H9 (cell line): ENCODE measurements at regions not wholly inside any gene's neighbourhood (a gene's known extent, or its start where the extent isn't known, plus 50 kb on each side); places are given as distances from the start of the nearest gene placed in this dataset.

Source experiments
- DNase-seq: peaks from one replicate; pipeline ENCODE4 v3.0.0-alpha.2; 2017
- H2AFZ ChIP-seq: one replicate; pipeline ENCODE4 v1.6.1; 2013; ENCODE audit warnings: mild to moderate bottlenecking, low read length, control low read depth, moderate library complexity
- H2AK5ac ChIP-seq: 2 replicates; pipeline ENCODE4 v1.6.1; 2013; ENCODE audit warnings: low read length, control low read depth, mixed read lengths; ENCODE audit not compliant: insufficient read length
- H2BK120ac ChIP-seq: one replicate; pipeline ENCODE4 v1.6.1; 2013; ENCODE audit warnings: low read depth, mild to moderate bottlenecking, low read length, control low read depth, inconsistent platforms; ENCODE audit not compliant: poor library complexity, severe bottlenecking
- H2BK12ac ChIP-seq: 2 replicates; pipeline ENCODE4 v1.6.1; 2013; ENCODE audit warnings: low read length, control low read depth, mixed read lengths, low read depth; ENCODE audit not compliant: insufficient read length
- H2BK15ac ChIP-seq: 2 replicates; pipeline ENCODE4 v1.6.1; 2013; ENCODE audit warnings: low read depth, low read length, control low read depth
- H2BK20ac ChIP-seq: one replicate; pipeline ENCODE4 v1.6.1; 2013; ENCODE audit warnings: low read depth, mild to moderate bottlenecking, low read length, control low read depth, inconsistent platforms; ENCODE audit not compliant: poor library complexity, severe bottlenecking
- H2BK5ac ChIP-seq: 2 replicates; pipeline ENCODE4 v1.6.1; 2013; ENCODE audit warnings: low read length, control low read depth, mixed read lengths; ENCODE audit not compliant: insufficient read length
- H3K14ac ChIP-seq: 2 replicates; pipeline ENCODE4 v1.6.1; 2013; ENCODE audit warnings: low read length, control low read depth; ENCODE audit not compliant: insufficient read depth
- H3K18ac ChIP-seq: 2 replicates; pipeline ENCODE4 v1.6.1; 2013; ENCODE audit warnings: low read depth, mild to moderate bottlenecking, mixed read lengths, low read length, control low read depth; ENCODE audit not compliant: insufficient read length
- H3K23ac ChIP-seq: 2 replicates; pipeline ENCODE4 v1.6.1; 2013; ENCODE audit warnings: low read length, control low read depth, mixed read lengths, low read depth; ENCODE audit not compliant: insufficient read length
- H3K23me2 ChIP-seq: 2 replicates; pipeline ENCODE4 v1.6.1; 2013; ENCODE audit warnings: low read depth, mild to moderate bottlenecking, mixed read lengths, low read length, control low read depth; ENCODE audit not compliant: insufficient read length, poor library complexity, severe bottlenecking
- H3K27ac ChIP-seq: 2 replicates; pipeline ENCODE4 v1.5.1; 2013; ENCODE audit warnings: low read length, control low read depth, mixed read lengths, low read depth; ENCODE audit not compliant: insufficient read length
- H3K27me3 ChIP-seq: 2 replicates; pipeline ENCODE4 v1.6.1; 2013; ENCODE audit warnings: low read length, control low read depth, inconsistent platforms; ENCODE audit not compliant: insufficient read depth
- H3K4ac ChIP-seq: 2 replicates; pipeline ENCODE4 v1.6.1; 2013; ENCODE audit warnings: low read depth, mild to moderate bottlenecking, control low read depth, inconsistent platforms, low read length, moderate library complexity
- H3K4me1 ChIP-seq: 2 replicates; pipeline ENCODE4 v1.6.1; 2013; ENCODE audit warnings: low read length, control low read depth, inconsistent platforms; ENCODE audit not compliant: insufficient read depth
- H3K4me2 ChIP-seq: 2 replicates; pipeline ENCODE4 v1.6.1; 2013; ENCODE audit warnings: low read length, control low read depth, mixed read lengths; ENCODE audit not compliant: insufficient read length, insufficient read depth
- H3K56ac ChIP-seq: 2 replicates; pipeline ENCODE4 v1.6.1; 2013; ENCODE audit warnings: low read depth, mild to moderate bottlenecking, mixed read lengths, low read length, control low read depth; ENCODE audit not compliant: insufficient read length
- H3K79me1 ChIP-seq: 2 replicates; pipeline ENCODE4 v1.6.1; 2013; ENCODE audit warnings: low read depth, mild to moderate bottlenecking, moderate library complexity, low read length, control low read depth, inconsistent platforms; ENCODE audit not compliant: insufficient read depth, poor library complexity, severe bottlenecking
- H3K79me2 ChIP-seq: 2 replicates; pipeline ENCODE4 v1.6.1; 2013; ENCODE audit warnings: low read length, control low read depth, inconsistent platforms; ENCODE audit not compliant: insufficient read depth
- H3K9ac ChIP-seq: 2 replicates; pipeline ENCODE4 v1.6.1; 2013; ENCODE audit warnings: low read length, control low read depth, mixed read lengths; ENCODE audit not compliant: insufficient read length; ENCODE audit errors: extremely low read depth
- H3K9me3 ChIP-seq: one replicate; pipeline ENCODE4 v1.6.1; 2013; ENCODE audit warnings: low read depth, low read length, inconsistent platforms; ENCODE audit not compliant: control insufficient read depth
- H3T11ph ChIP-seq: one replicate; pipeline ENCODE4 v1.6.1; 2013; ENCODE audit warnings: mild to moderate bottlenecking, low read length, control low read depth, inconsistent platforms
- H4K20me1 ChIP-seq: one replicate; pipeline ENCODE4 v1.6.1; 2013; ENCODE audit not compliant: control insufficient read depth, insufficient read length, insufficient read depth
- H4K5ac ChIP-seq: 2 replicates; pipeline ENCODE4 v1.6.1; 2013; ENCODE audit warnings: low read depth, mild to moderate bottlenecking, mixed read lengths, low read length, control low read depth; ENCODE audit not compliant: insufficient read length
- H4K8ac ChIP-seq: replicated peaks from 2 replicates; pipeline ENCODE4 v1.6.1; 2013; ENCODE audit warnings: low read length, control low read depth, mixed read lengths, low read depth; ENCODE audit not compliant: insufficient read length
- H4K91ac ChIP-seq: 2 replicates; pipeline ENCODE4 v1.6.1; 2013; ENCODE audit warnings: low read depth, mild to moderate bottlenecking, moderate library complexity, mixed read lengths, low read length, control low read depth; ENCODE audit not compliant: insufficient read length
- H3K27ac Mint-ChIP-seq, 3 experiments: 2 replicates in 2 of 3; 3 replicates in 1 of 3; pipeline ENCODE4 v1.8.0; 2020 to 2021; ENCODE audit warnings: mixed read lengths in 3 of 3, mild to moderate bottlenecking in 1 of 3, moderate library complexity in 1 of 3
- H3K27me3 Mint-ChIP-seq: 2 replicates; pipeline ENCODE4 v1.8.0; 2021; ENCODE audit warnings: low read depth, mild to moderate bottlenecking, moderate library complexity, mixed read lengths
- H3K36me3 Mint-ChIP-seq, 3 experiments: 2 replicates in 2 of 3; 3 replicates in 1 of 3; pipeline ENCODE4 v1.8.0; 2020 to 2021; ENCODE audit warnings: low read depth in 3 of 3, mixed read lengths in 3 of 3; ENCODE audit not compliant: insufficient read depth in 1 of 3
- H3K4me1 Mint-ChIP-seq, 2 experiments: 2 replicates each; pipeline ENCODE4 v1.8.0; 2020; ENCODE audit warnings: mixed read lengths in 2 of 2
- H3K4me3 Mint-ChIP-seq, 2 experiments: 2 replicates in 1 of 2; 3 replicates in 1 of 2; pipeline ENCODE4 v1.8.0; 2020 to 2021; ENCODE audit warnings: mild to moderate bottlenecking in 2 of 2, mixed read lengths in 2 of 2, moderate library complexity in 1 of 2
- H3K9me3 Mint-ChIP-seq, 2 experiments: 2 replicates in 1 of 2; 3 replicates in 1 of 2; pipeline ENCODE4 v1.8.0; 2020; ENCODE audit warnings: mild to moderate bottlenecking in 2 of 2, mixed read lengths in 2 of 2, moderate library complexity in 1 of 2
- CTCF ChIP-seq: fragments of 200-600 bp; sonication (generic); conservative IDR thresholded peaks from 3 replicates; pipeline ENCODE4 v1.8.0; 2021; ENCODE audit warnings: antibody characterized with exemption, mild to moderate bottlenecking
- WGBS: extraction: QIAGEN DNeasy Blood & Tissue Kit; methylation state at CpG from one replicate; pipeline ENCODE4 v1.1.7; 2013; ENCODE audit warnings: missing lambda C conversion rate, low lambda C conversion rate, mixed read lengths; ENCODE audit not compliant: insufficient read length; ENCODE audit errors: extremely low coverage; 5-methylcytosine and 5-hydroxymethylcytosine counted together

- Histone ChIP-seq H2BK20ac (no peak overlapping the region), H2BK5ac (no peak overlapping the region), H4K20me1 (no peaks in the 10 kb centered on the region), H4K5ac (no peak overlapping the region), H3K23ac (no peak overlapping the region), H2BK12ac (no peak overlapping the region), H4K91ac (no peak overlapping the region), H3K27me3 (no peaks in the 10 kb centered on the region), H2BK15ac (no peak overlapping the region), H3K4ac (no peak overlapping the region), H3K14ac (no peak overlapping the region), H3K4me1 (peaks cover 4% of the 10 kb centered on the region; the same call in 1 of the 2 replicates), H2AFZ (no peak overlapping the region), H3K23me2 (no peaks in the 10 kb centered on the region), H3K79me1 (no peaks in the 10 kb centered on the region), H3T11ph (no peak overlapping the region), H3K27ac (no peak overlapping the region), H3K9me3 (no peaks in the 10 kb centered on the region), H3K56ac (no peak overlapping the region), H4K8ac (no peak overlapping the region), H3K4me2 (no peak overlapping the region), H3K79me2 (no peaks in the 10 kb centered on the region), H2AK5ac (no peak overlapping the region), H2BK120ac (no peak overlapping the region), H3K9ac (no peak overlapping the region), H3K18ac (no peak overlapping the region)
- Mint-ChIP-seq H3K27me3 (peaks cover 11% of the 10 kb centered on the region), H3K4me3 (no peak overlapping the region), H3K36me3 (peaks cover 0 to 2% (median 0%) of the 10 kb centered on the region in 3 experiments; a peak in 1 of 7 replicates), H3K27ac (no peak overlapping the region; a peak in 1 of 7 replicates), H3K4me1 (peaks cover 51 to 61% of the 10 kb centered on the region in 2 experiments), H3K9me3 (no peaks in the 10 kb centered on the region)
- WGBS, result no CpG with 5 or more reads among the region's 7 CpGs
- TF ChIP-seq CTCF, result no peak
- DNase-seq, result no peak
Measured at GRCh38 chr9:89839952-89840351, 235.1 kb downstream of the GADD45G start.
